Smooth muscle cell (in vitro differentiated cells): ENCODE measurements at regions not wholly inside any gene's neighbourhood (a gene's known extent, or its start where the extent isn't known, plus 50 kb on each side); places are given as distances from the start of the nearest gene placed in this dataset.

ENCODE experiments used
- DNase-seq: peaks from one replicate; lab custom pipeline; 2025; ENCODE audit not compliant: unreplicated experiment; lab: John Stamatoyannopoulos, UW
- H2AFZ ChIP-seq: fragments of 200-600 bp; sonication (generic); 2 replicates; pipeline ENCODE4 v1.6.0; 2016; ENCODE audit warnings: antibody characterized with exemption, low read depth, mild to moderate bottlenecking
- H3F3A ChIP-seq: fragments of 200-600 bp; sonication (generic); 2 replicates; pipeline ENCODE4 v1.6.0; 2017; ENCODE audit warnings: antibody characterized with exemption, low read depth
- H3K27ac ChIP-seq: fragments of 200-600 bp; sonication (generic); 2 replicates; pipeline ENCODE4 v1.5.1; 2016; ENCODE audit warnings: low read depth, mild to moderate bottlenecking
- H3K27me3 ChIP-seq: fragments of 200-600 bp; sonication (generic); 2 replicates; pipeline ENCODE4 v1.6.1; 2016; ENCODE audit warnings: low read depth, mild to moderate bottlenecking
- H3K36me3 ChIP-seq: fragments of 200-600 bp; sonication (generic); 2 replicates; pipeline ENCODE4 v1.5.1; 2016; ENCODE audit warnings: low read depth
- H3K4me1 ChIP-seq: fragments of 200-600 bp; sonication (generic); 2 replicates; pipeline ENCODE4 v1.5.1; 2016; ENCODE audit warnings: low read depth
- H3K4me2 ChIP-seq: fragments of 200-600 bp; sonication (generic); 2 replicates; pipeline ENCODE4 v1.6.0; 2016; ENCODE audit warnings: mild to moderate bottlenecking
- H3K4me3 ChIP-seq: fragments of 200-600 bp; sonication (generic); 2 replicates; pipeline ENCODE4 v1.5.1; 2016; ENCODE audit warnings: mild to moderate bottlenecking
- H3K79me2 ChIP-seq: fragments of 200-600 bp; sonication (generic); 2 replicates; pipeline ENCODE4 v1.6.0; 2016; ENCODE audit warnings: low read depth, mild to moderate bottlenecking
- H3K9ac ChIP-seq: fragments of 200-600 bp; sonication (generic); 2 replicates; pipeline ENCODE4 v1.6.0; 2016; ENCODE audit warnings: low read depth
- H3K9me3 ChIP-seq: fragments of 200-600 bp; sonication (generic); replicated peaks from 2 replicates; pipeline ENCODE4 v1.5.1; 2016; ENCODE audit warnings: low read depth
- H4K20me1 ChIP-seq: fragments of 200-600 bp; sonication (generic); 2 replicates; pipeline ENCODE4 v1.6.0; 2016; ENCODE audit warnings: low read depth
- CTCF ChIP-seq: fragments of 200-600 bp; sonication (generic); IDR thresholded peaks from 2 replicates; pipeline ENCODE4 v1.5.1; 2017; ENCODE audit warnings: borderline replicate concordance, mild to moderate bottlenecking, antibody characterized with exemption; ENCODE audit not compliant: insufficient read depth, poor library complexity, severe bottlenecking
- WGBS: methylation state at CpG from one replicate; pipeline ENCODE4 v1.1.7; 2016; ENCODE audit warnings: low lambda C conversion rate; 5-methylcytosine and 5-hydroxymethylcytosine counted together

- H3K27me3 ChIP-seq, result no peaks in the 10 kb centered on the region
- peak overlapping the region; percentile 38 for H3K4me2 ChIP-seq
- H3K4me3 ChIP-seq, result no peak overlapping the region
- peak overlapping the region; percentile 89 for H3K27ac ChIP-seq
- peak overlapping the region; percentile 7 for H2AFZ ChIP-seq
- TF ChIP-seq CTCF, result no peak
- 53% methylated on average over 4 of the region's 4 CpGs for WGBS
- H3K9me3 ChIP-seq, result no peaks in the 10 kb centered on the region
- H4K20me1 ChIP-seq, result no peaks in the 10 kb centered on the region
- H3K36me3 ChIP-seq, result no peaks in the 10 kb centered on the region
- H3F3A ChIP-seq, result peaks cover 15% of the 10 kb centered on the region
- peaks cover 18% of the 10 kb centered on the region for H3K4me1 ChIP-seq
- DNase-seq, result no peak
- H3K9ac ChIP-seq, result peak overlapping the region; percentile 56
- no peaks in the 10 kb centered on the region for H3K79me2 ChIP-seq
Measured at GRCh38 chr7:120055300-120055699, 217.7 kb upstream of the KCND2 start.

GRCh38 chr7:120056227-120056626 is 216.7 kb upstream of the KCND2 start:
- Histone ChIP-seq H3K27ac (no peak overlapping the region), H3K4me2 (no peak overlapping the region), H3F3A (peaks cover 14% of the 10 kb centered on the region), H3K36me3 (no peaks in the 10 kb centered on the region), H3K4me1 (peaks cover 17% of the 10 kb centered on the region), H3K9me3 (no peaks in the 10 kb centered on the region), H3K9ac (no peak overlapping the region), H3K79me2 (no peaks in the 10 kb centered on the region), H3K4me3 (no peak overlapping the region), H4K20me1 (no peaks in the 10 kb centered on the region), H2AFZ (no peak overlapping the region), H3K27me3 (no peaks in the 10 kb centered on the region)
- no peak for TF ChIP-seq CTCF
- no peak for DNase-seq
- 95% methylated on average over 4 of the region's 4 CpGs for WGBS

GRCh38 chr7:120059641-120060040 is 213.3 kb upstream of the KCND2 start:
- Histone ChIP-seq H3K27me3 (no peaks in the 10 kb centered on the region), H3K36me3 (no peaks in the 10 kb centered on the region), H3K4me2 (peak overlapping the region; percentile 41), H3K4me1 (no peaks in the 10 kb centered on the region), H3K9me3 (no peaks in the 10 kb centered on the region), H3K4me3 (no peak overlapping the region), H4K20me1 (no peaks in the 10 kb centered on the region), H3K9ac (no peak overlapping the region), H3F3A (no peaks in the 10 kb centered on the region), H2AFZ (no peak overlapping the region), H3K27ac (no peak overlapping the region), H3K79me2 (no peaks in the 10 kb centered on the region)
- DNase-seq, result no peak
- no peak for TF ChIP-seq CTCF
- WGBS, result 88% methylated on average over 1 of the region's 1 CpG

- Histone ChIP-seq H4K20me1 (no peaks in the 10 kb centered on the region), H3F3A (no peaks in the 10 kb centered on the region), H3K4me2 (peak overlapping the region; percentile 41), H3K79me2 (no peaks in the 10 kb centered on the region), H3K4me3 (no peak overlapping the region), H3K9me3 (no peaks in the 10 kb centered on the region), H2AFZ (peak overlapping the region; percentile 72), H3K27me3 (no peaks in the 10 kb centered on the region), H3K9ac (no peak overlapping the region), H3K4me1 (no peaks in the 10 kb centered on the region), H3K27ac (peak overlapping the region; percentile 54), H3K36me3 (no peaks in the 10 kb centered on the region)
- WGBS, result 74% methylated on average over 4 of the region's 4 CpGs
- no peak for TF ChIP-seq CTCF
- DNase-seq, result no peak
Measured at GRCh38 chr7:120060281-120060680, 212.7 kb upstream of the KCND2 start.
